Trophoblast cell (in vitro differentiated cells and primary cell): ENCODE measurements at regions not wholly inside any gene's neighbourhood (a gene's known extent, or its start where the extent isn't known, plus 50 kb on each side); places are given as distances from the start of the nearest gene placed in this dataset.
A peak's percentile ranks its signal among the peaks of the same experiment; 100 is the strongest.

ENCODE experiments used
- DNase-seq, 2 donors: peaks; one replicate each; pipeline ENCODE4 v3.0.0-alpha.2; 2016
- H2AFZ ChIP-seq: 2 replicates; pipeline ENCODE4 v1.6.1; 2013; ENCODE audit warnings: low read length, moderate library complexity, mild to moderate bottlenecking; ENCODE audit not compliant: insufficient read depth, poor library complexity
- H2AK5ac ChIP-seq: 2 replicates; pipeline ENCODE4 v1.6.1; 2013; ENCODE audit warnings: mild to moderate bottlenecking, low read length
- H2BK120ac ChIP-seq: 2 replicates; pipeline ENCODE4 v1.6.1; 2013; ENCODE audit warnings: low read length, mild to moderate bottlenecking, moderate library complexity; ENCODE audit not compliant: insufficient read depth, poor library complexity
- H2BK12ac ChIP-seq: 2 replicates; pipeline ENCODE4 v1.6.1; 2013; ENCODE audit warnings: mild to moderate bottlenecking, low read length, moderate library complexity
- H2BK5ac ChIP-seq: 2 replicates; pipeline ENCODE4 v1.6.1; 2013; ENCODE audit warnings: low read length, low read depth, moderate library complexity, mild to moderate bottlenecking; ENCODE audit not compliant: poor library complexity
- H3K14ac ChIP-seq: 2 replicates; pipeline ENCODE4 v1.6.1; 2013; ENCODE audit warnings: mild to moderate bottlenecking, low read length
- H3K18ac ChIP-seq: 2 replicates; pipeline ENCODE4 v1.6.1; 2013; ENCODE audit warnings: mild to moderate bottlenecking, low read length
- H3K23ac ChIP-seq: 2 replicates; pipeline ENCODE4 v1.6.1; 2013; ENCODE audit warnings: low read length
- H3K27ac ChIP-seq: 2 replicates; pipeline ENCODE4 v1.5.1; 2013; ENCODE audit warnings: low read depth, mild to moderate bottlenecking, inconsistent platforms, low read length, moderate library complexity
- H3K27me3 ChIP-seq: 2 replicates; pipeline ENCODE4 v1.6.1; 2013; ENCODE audit warnings: inconsistent platforms, mild to moderate bottlenecking, low read length, moderate library complexity; ENCODE audit not compliant: insufficient read depth
- H3K36me3 ChIP-seq, 2 experiments: 1 replicate in 1 of 2; 2 replicates in 1 of 2; pipeline ENCODE4 v1.6.1; 2013; ENCODE audit warnings: low read length in 2 of 2, mild to moderate bottlenecking in 2 of 2, moderate library complexity in 1 of 2; ENCODE audit not compliant: insufficient read depth in 2 of 2, control insufficient read depth in 1 of 2
- H3K4ac ChIP-seq: 2 replicates; pipeline ENCODE4 v1.6.1; 2013; ENCODE audit warnings: low read depth, mild to moderate bottlenecking, low read length, moderate library complexity
- H3K4me1 ChIP-seq, 2 experiments: 1 replicate in 1 of 2; 2 replicates in 1 of 2; pipeline ENCODE4 v1.6.1; 2013; ENCODE audit warnings: low read length in 2 of 2, mild to moderate bottlenecking in 2 of 2, moderate library complexity in 1 of 2; ENCODE audit not compliant: insufficient read depth in 2 of 2, control insufficient read depth in 1 of 2
- H3K4me2 ChIP-seq: 2 replicates; pipeline ENCODE4 v1.6.1; 2013; ENCODE audit warnings: inconsistent platforms, mild to moderate bottlenecking, low read length, moderate library complexity
- H3K4me3 ChIP-seq: 2 replicates; pipeline ENCODE4 v1.5.1; 2013; ENCODE audit warnings: mild to moderate bottlenecking, low read depth, low read length, inconsistent platforms
- H3K79me1 ChIP-seq: one replicate; pipeline ENCODE4 v1.6.1; 2013; ENCODE audit warnings: low read length
- H3K79me2 ChIP-seq: 2 replicates; pipeline ENCODE4 v1.6.1; 2013; ENCODE audit warnings: low read length, mild to moderate bottlenecking; ENCODE audit not compliant: control insufficient read depth, insufficient read depth, poor library complexity
- H3K9ac ChIP-seq: 2 replicates; pipeline ENCODE4 v1.6.1; 2013; ENCODE audit warnings: mild to moderate bottlenecking, low read length
- H3K9me3 ChIP-seq: 2 replicates; pipeline ENCODE4 v1.6.1; 2013; ENCODE audit warnings: low read depth, mild to moderate bottlenecking, control low read depth, inconsistent platforms, low read length; ENCODE audit not compliant: insufficient read depth
- H4K12ac ChIP-seq: 2 replicates; pipeline ENCODE4 v1.6.1; 2013; ENCODE audit warnings: low read depth, mild to moderate bottlenecking, low read length, moderate library complexity
- H4K8ac ChIP-seq: 2 replicates; pipeline ENCODE4 v1.6.1; 2013; ENCODE audit warnings: low read depth, mild to moderate bottlenecking, low read length, moderate library complexity
- H4K91ac ChIP-seq: one replicate; pipeline ENCODE4 v1.6.1; 2013; ENCODE audit warnings: low read depth, mild to moderate bottlenecking, low read length, moderate library complexity
- WGBS: extraction: QIAGEN DNeasy Blood & Tissue Kit; methylation state at CpG from one replicate; pipeline ENCODE4 v1.1.7; 2013; ENCODE audit warnings: missing lambda C conversion rate; ENCODE audit not compliant: insufficient read length, insufficient coverage; ENCODE audit errors: extremely low coverage; 5-methylcytosine and 5-hydroxymethylcytosine counted together

- H2BK5ac ChIP-seq, result no peak overlapping the region
- no peak overlapping the region for H3K4me2 ChIP-seq
- no peaks in the 10 kb centered on the region for H3K79me1 ChIP-seq
- H2AK5ac ChIP-seq, result no peak overlapping the region
- H4K8ac ChIP-seq, result no peak overlapping the region
- no peak overlapping the region for H3K18ac ChIP-seq
- H3K9me3 ChIP-seq, result no peaks in the 10 kb centered on the region
- no peak overlapping the region for H2AFZ ChIP-seq
- H3K14ac ChIP-seq, result no peak overlapping the region
- H3K27ac ChIP-seq, result no peak overlapping the region
- no peak overlapping the region for H3K9ac ChIP-seq
- no peak overlapping the region for H3K4me3 ChIP-seq
- no peak overlapping the region for H4K12ac ChIP-seq
- H2BK120ac ChIP-seq, result no peak overlapping the region
- DNase-seq, result peak in 1 of 2 donors; percentile 25
- H3K79me2 ChIP-seq, result no peaks in the 10 kb centered on the region
- no CpG with 5 or more reads among the region's 13 CpGs for WGBS
- no peaks in the 10 kb centered on the region for H3K27me3 ChIP-seq
- H3K36me3 ChIP-seq, result no peaks in the 10 kb centered on the region
- H4K91ac ChIP-seq, result no peak overlapping the region
- H3K23ac ChIP-seq, result no peak overlapping the region
- H2BK12ac ChIP-seq, result no peak overlapping the region
- no peak overlapping the region for H3K4ac ChIP-seq
- H3K4me1 ChIP-seq, result no peaks in the 10 kb centered on the region
These were observed 176.4 kb downstream of the AHR start for GRCh38 chr7:17474724-17475344.

DNA sequence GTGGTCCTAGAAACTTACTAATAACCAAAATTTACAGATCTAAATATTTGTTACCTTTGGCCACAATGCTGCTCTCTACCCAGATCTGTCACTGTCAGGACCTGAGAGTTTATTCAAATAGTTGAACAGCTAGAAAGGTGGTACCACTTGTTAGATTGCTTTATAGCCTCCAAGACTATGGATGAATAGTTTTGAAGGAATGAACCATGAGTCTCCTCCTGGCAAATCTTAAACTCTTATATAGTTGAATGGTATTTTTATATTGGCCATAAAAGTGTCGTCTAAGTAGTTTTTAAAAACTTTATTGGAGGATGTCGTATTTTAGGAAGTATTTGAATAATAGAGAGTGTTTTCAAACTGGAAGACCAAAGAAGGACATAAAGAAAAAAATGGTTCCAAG is 178.7 kb downstream of the AHR start:
- 100% methylated on average over 1 of the region's 2 CpGs for WGBS
- Histone ChIP-seq H3K79me1 (no peaks in the 10 kb centered on the region), H3K14ac (no peak overlapping the region), H3K23ac (no peak overlapping the region), H4K91ac (no peak overlapping the region), H3K9ac (no peak overlapping the region), H3K27ac (no peak overlapping the region), H3K27me3 (no peaks in the 10 kb centered on the region), H3K18ac (no peak overlapping the region), H4K8ac (no peak overlapping the region), H2AK5ac (no peak overlapping the region), H3K4me3 (no peak overlapping the region), H2AFZ (no peak overlapping the region), H2BK120ac (no peak overlapping the region), H3K4me1 (no peaks in the 10 kb centered on the region), H3K4me2 (no peak overlapping the region), H2BK5ac (no peak overlapping the region), H2BK12ac (no peak overlapping the region), H3K9me3 (no peaks in the 10 kb centered on the region), H3K4ac (no peak overlapping the region), H3K36me3 (no peaks in the 10 kb centered on the region), H4K12ac (no peak overlapping the region), H3K79me2 (no peaks in the 10 kb centered on the region)
- no peak for DNase-seq

DNA sequence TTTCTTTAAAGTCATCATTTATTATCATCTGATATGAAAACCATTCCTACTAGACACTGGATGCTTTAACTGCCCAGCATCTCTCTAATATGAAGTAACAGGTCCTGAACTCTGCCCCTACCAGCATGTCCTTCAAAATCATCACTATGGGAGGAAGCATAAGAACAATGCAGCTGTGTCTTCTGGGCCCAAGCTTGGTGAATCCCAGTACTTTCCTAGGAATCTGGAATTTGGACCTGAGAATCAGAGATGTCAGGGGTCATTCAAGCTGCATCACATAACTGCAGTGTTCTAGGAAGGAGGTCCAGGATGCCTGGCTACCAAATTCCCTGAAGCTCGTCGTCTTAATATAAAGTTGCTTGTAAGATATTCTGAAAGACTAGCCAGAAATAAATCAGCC is 182.7 kb downstream of the AHR start:
- Histone ChIP-seq H2BK5ac (no peak overlapping the region), H3K4me2 (no peak overlapping the region), H3K4me3 (no peak overlapping the region), H3K23ac (no peak overlapping the region), H3K4ac (no peak overlapping the region), H3K79me1 (no peaks in the 10 kb centered on the region), H2BK12ac (no peak overlapping the region), H2BK120ac (no peak overlapping the region), H3K27ac (no peak overlapping the region), H2AK5ac (no peak overlapping the region), H3K9ac (no peak overlapping the region), H3K36me3 (no peaks in the 10 kb centered on the region), H4K8ac (no peak overlapping the region), H3K14ac (no peak overlapping the region), H3K79me2 (no peaks in the 10 kb centered on the region), H3K18ac (no peak overlapping the region), H3K4me1 (no peaks in the 10 kb centered on the region), H2AFZ (no peak overlapping the region), H4K91ac (no peak overlapping the region), H4K12ac (no peak overlapping the region), H3K27me3 (no peaks in the 10 kb centered on the region), H3K9me3 (no peaks in the 10 kb centered on the region)
- no CpG with 5 or more reads among the region's 2 CpGs for WGBS
- DNase-seq, result peak in 1 of 2 donors; percentile 54

- Histone ChIP-seq H4K8ac (no peak overlapping the region), H2AFZ (no peak overlapping the region), H3K4ac (no peak overlapping the region), H3K23ac (no peak overlapping the region), H3K9ac (no peak overlapping the region), H3K9me3 (no peaks in the 10 kb centered on the region), H2BK5ac (no peak overlapping the region), H3K4me3 (no peak overlapping the region), H3K36me3 (no peaks in the 10 kb centered on the region), H3K4me1 (no peaks in the 10 kb centered on the region), H3K79me2 (no peaks in the 10 kb centered on the region), H2BK120ac (no peak overlapping the region), H3K79me1 (no peaks in the 10 kb centered on the region), H4K12ac (no peak overlapping the region), H3K27me3 (no peaks in the 10 kb centered on the region), H2BK12ac (no peak overlapping the region), H3K27ac (no peak overlapping the region), H3K14ac (no peak overlapping the region), H3K4me2 (no peak overlapping the region), H4K91ac (no peak overlapping the region), H2AK5ac (no peak overlapping the region), H3K18ac (no peak overlapping the region)
- DNase-seq, result no peak
- WGBS, result no CpG with 5 or more reads among the region's 1 CpG
These were observed 186.9 kb downstream of the AHR start for GRCh38 chr7:17485368-17485767.
